ENCODE measurements at regions not wholly inside any gene's neighbourhood (a gene's known extent, or its start where the extent isn't known, plus 50 kb on each side); places are given as distances from the start of the nearest gene placed in this dataset.

DNA sequence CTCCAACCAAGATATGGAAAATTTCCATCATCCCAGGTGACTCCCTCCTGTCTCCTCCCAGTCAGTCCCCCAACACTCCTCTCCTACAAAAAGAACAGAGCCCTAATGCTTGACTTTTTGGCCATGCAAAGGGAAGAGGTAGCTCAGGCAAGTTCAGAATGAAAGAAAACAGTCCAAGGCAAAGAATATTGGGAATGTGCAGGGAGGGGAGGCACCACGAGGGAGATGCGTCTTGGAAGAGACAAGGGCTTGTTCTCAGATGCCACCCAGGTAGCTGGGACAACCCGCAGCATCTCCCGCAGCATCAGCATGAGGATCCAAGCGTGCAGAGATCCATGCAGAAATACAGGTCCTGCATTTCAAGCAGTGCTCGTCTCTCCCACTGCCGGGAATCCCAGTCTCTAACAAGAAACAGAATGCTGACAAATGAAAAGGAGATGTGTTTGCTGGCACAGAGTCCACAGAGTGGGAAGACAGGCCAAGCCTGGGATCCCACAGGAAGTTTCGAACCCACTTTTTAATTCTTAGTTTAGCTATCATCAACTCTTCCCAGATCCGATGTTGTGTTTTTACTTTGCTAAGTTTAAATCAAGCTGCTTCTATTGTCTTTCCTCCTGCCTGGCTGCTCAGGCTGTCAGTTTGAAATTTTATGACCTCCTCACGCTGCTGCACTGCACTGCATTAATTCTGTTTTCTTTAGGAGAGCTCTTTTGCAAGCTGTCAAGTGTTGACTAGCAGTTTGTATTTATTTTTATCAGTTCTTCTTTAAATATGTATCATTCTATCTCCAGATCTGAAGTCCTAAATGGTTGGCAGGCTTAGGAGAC, 86.8 kb upstream of the OSMR start:
- no peak overlapping the region for H3K4me3 ChIP-seq (ENCODE audit: low read length in 2 of 2)
- H3K9me3 ChIP-seq (ENCODE audit: control insufficient read depth in 1 of 2, low read length in 2 of 2), result no peaks in the 10 kb centered on the region
- H3K4me3 Mint-ChIP-seq, result no peak overlapping the region
- DNase-seq, result no peak
- no peaks in the 10 kb centered on the region for H3K4me1 ChIP-seq (ENCODE audit: insufficient read depth, low read length)
- CTCF ChIA-PET (ENCODE audit: partially characterized antibody), result no interaction called here
- intact Hi-C loops (cut with micrococcal nuclease), result no loop called here
- no peak overlapping the region for H3K27ac ChIP-seq (ENCODE audit: low read depth, low read length)
- H3K4me1 Mint-ChIP-seq, result no peaks in the 10 kb centered on the region
- peaks cover 0 to 1% (median 0%) of the 10 kb centered on the region in 8 donors for H3K9me3 Mint-ChIP-seq
- peaks cover 6 to 19% of the 10 kb centered on the region in 2 donors for H3K27me3 Mint-ChIP-seq
- no peak overlapping the region for H3K27ac Mint-ChIP-seq
- POLR2A ChIA-PET (ENCODE audit: partially characterized antibody), result no interaction called here
- H3K27me3 ChIP-seq (ENCODE audit: insufficient read depth, low read length), result peaks cover 1% of the 10 kb centered on the region
- H3K36me3 Mint-ChIP-seq, result no peaks in the 10 kb centered on the region
- no peaks in the 10 kb centered on the region for H3K36me3 ChIP-seq (ENCODE audit: insufficient read depth, low read length)

DNA sequence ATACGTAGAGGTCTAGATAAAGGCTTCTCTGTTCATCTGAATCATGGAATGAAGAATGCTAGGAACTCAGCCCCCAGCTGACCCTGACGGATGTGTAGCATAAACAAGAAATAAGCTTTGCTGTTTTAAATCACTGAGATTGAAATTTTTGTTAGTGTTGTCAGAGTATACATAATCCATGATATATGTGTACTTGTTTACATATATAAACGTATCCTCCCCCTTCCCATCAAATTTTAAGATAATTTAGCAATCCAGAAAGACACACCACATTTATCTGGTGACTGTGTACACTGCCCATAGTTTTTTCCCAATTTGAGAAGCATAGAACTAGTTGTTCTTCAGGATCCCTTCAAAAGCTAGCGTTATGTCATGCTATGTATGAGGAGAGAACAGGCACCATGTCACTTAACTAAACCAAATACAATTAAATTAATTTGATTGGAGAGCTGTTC, 80.8 kb upstream of the OSMR start:
- CTCF ChIA-PET (ENCODE audit: partially characterized antibody), result interaction anchor here (0.7 kb wide), 1 partner anchor 18 kb away, joined by 3 read pairs; no protein-coding TSS in a partner anchor
- Histone ChIP-seq H3K27me3 (ENCODE audit: insufficient read depth, low read length) (no peaks in the 10 kb centered on the region), H3K4me1 (ENCODE audit: insufficient read depth, low read length) (no peaks in the 10 kb centered on the region), H3K9me3 (ENCODE audit: control insufficient read depth in 1 of 2, low read length in 2 of 2) (no peaks in the 10 kb centered on the region), H3K4me3 (ENCODE audit: low read length in 2 of 2) (no peak overlapping the region), H3K27ac (ENCODE audit: low read depth, low read length) (no peak overlapping the region), H3K36me3 (ENCODE audit: insufficient read depth, low read length) (no peaks in the 10 kb centered on the region)
- POLR2A ChIA-PET (ENCODE audit: partially characterized antibody), result no interaction called here
- H3K9me3 Mint-ChIP-seq, result peaks cover 0 to 10% (median 3%) of the 10 kb centered on the region in 8 donors
- H3K27me3 Mint-ChIP-seq, result peaks cover 6 to 7% of the 10 kb centered on the region in 2 donors
- intact Hi-C loops (cut with micrococcal nuclease), result no loop called here
- no peaks in the 10 kb centered on the region for H3K4me1 Mint-ChIP-seq
- no peak for DNase-seq
- H3K27ac Mint-ChIP-seq, result no peak overlapping the region
- H3K4me3 Mint-ChIP-seq, result no peak overlapping the region
- H3K36me3 Mint-ChIP-seq, result no peaks in the 10 kb centered on the region

DNA sequence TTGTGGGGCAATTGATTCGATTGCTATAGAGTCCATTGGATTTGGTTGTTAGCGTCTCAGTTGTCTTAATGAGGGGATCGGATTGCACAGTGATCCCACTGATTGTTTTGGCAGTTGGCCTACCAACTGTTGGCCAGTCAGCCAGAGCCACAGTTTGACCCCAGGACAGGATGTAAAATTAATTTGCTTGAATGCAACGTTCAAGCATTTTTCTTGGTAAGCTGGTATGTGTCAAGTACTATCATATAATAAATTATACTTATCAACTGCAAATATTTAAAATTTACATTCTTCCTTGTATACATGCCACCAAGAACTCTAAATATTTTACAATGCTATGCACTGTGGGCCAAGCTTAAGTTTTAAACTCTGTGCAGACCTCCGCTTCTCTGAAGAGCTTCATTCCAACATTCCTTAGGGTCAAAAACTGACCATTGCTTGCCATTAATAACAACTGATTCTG, 80.4 kb upstream of the OSMR start:
- no peaks in the 10 kb centered on the region for H3K27me3 ChIP-seq (ENCODE audit: insufficient read depth, low read length)
- H3K27ac ChIP-seq (ENCODE audit: low read depth, low read length), result no peak overlapping the region
- H3K27me3 Mint-ChIP-seq, result peaks cover 2 to 4% of the 10 kb centered on the region in 2 donors
- H3K4me1 ChIP-seq (ENCODE audit: insufficient read depth, low read length), result no peaks in the 10 kb centered on the region
- no peak for DNase-seq
- no peak overlapping the region for H3K4me3 ChIP-seq (ENCODE audit: low read length in 2 of 2)
- POLR2A ChIA-PET (ENCODE audit: partially characterized antibody), result no interaction called here
- CTCF ChIA-PET (ENCODE audit: partially characterized antibody), result interaction anchor here (0.7 kb wide), 1 partner anchor 18 kb away, joined by 3 read pairs; no protein-coding TSS in a partner anchor
- H3K36me3 Mint-ChIP-seq, result no peaks in the 10 kb centered on the region
- peaks cover 0 to 10% (median 3%) of the 10 kb centered on the region in 8 donors for H3K9me3 Mint-ChIP-seq
- H3K27ac Mint-ChIP-seq, result no peak overlapping the region
- H3K9me3 ChIP-seq (ENCODE audit: control insufficient read depth in 1 of 2, low read length in 2 of 2), result no peaks in the 10 kb centered on the region
- no peaks in the 10 kb centered on the region for H3K4me1 Mint-ChIP-seq
- H3K4me3 Mint-ChIP-seq, result no peak overlapping the region
- intact Hi-C loops (cut with micrococcal nuclease), result no loop called here
- H3K36me3 ChIP-seq (ENCODE audit: insufficient read depth, low read length), result no peaks in the 10 kb centered on the region

- no peaks in the 10 kb centered on the region for H3K36me3 ChIP-seq (ENCODE audit: insufficient read depth, low read length)
- intact Hi-C loops (cut with micrococcal nuclease), result no loop called here
- H3K27me3 ChIP-seq (ENCODE audit: insufficient read depth, low read length), result no peaks in the 10 kb centered on the region
- ChIA-PET CTCF (ENCODE audit: partially characterized antibody) (no interaction called here), POLR2A (ENCODE audit: partially characterized antibody) (no interaction called here)
- Mint-ChIP-seq H3K27me3 (peaks cover 1 to 4% of the 10 kb centered on the region in 2 donors), H3K4me3 (no peak overlapping the region), H3K36me3 (no peaks in the 10 kb centered on the region), H3K4me1 (no peaks in the 10 kb centered on the region), H3K27ac (no peak overlapping the region), H3K9me3 (peaks cover 0 to 10% (median 3%) of the 10 kb centered on the region in 8 donors)
- H3K9me3 ChIP-seq (ENCODE audit: control insufficient read depth in 1 of 2, low read length in 2 of 2), result no peaks in the 10 kb centered on the region
- H3K4me3 ChIP-seq (ENCODE audit: low read length in 2 of 2), result no peak overlapping the region
- H3K4me1 ChIP-seq (ENCODE audit: insufficient read depth, low read length), result no peaks in the 10 kb centered on the region
- no peak for DNase-seq
- no peak overlapping the region for H3K27ac ChIP-seq (ENCODE audit: low read depth, low read length)
Observed at GRCh38 chr5:38766151-38766550, 79.7 kb upstream of the OSMR start.

DNA sequence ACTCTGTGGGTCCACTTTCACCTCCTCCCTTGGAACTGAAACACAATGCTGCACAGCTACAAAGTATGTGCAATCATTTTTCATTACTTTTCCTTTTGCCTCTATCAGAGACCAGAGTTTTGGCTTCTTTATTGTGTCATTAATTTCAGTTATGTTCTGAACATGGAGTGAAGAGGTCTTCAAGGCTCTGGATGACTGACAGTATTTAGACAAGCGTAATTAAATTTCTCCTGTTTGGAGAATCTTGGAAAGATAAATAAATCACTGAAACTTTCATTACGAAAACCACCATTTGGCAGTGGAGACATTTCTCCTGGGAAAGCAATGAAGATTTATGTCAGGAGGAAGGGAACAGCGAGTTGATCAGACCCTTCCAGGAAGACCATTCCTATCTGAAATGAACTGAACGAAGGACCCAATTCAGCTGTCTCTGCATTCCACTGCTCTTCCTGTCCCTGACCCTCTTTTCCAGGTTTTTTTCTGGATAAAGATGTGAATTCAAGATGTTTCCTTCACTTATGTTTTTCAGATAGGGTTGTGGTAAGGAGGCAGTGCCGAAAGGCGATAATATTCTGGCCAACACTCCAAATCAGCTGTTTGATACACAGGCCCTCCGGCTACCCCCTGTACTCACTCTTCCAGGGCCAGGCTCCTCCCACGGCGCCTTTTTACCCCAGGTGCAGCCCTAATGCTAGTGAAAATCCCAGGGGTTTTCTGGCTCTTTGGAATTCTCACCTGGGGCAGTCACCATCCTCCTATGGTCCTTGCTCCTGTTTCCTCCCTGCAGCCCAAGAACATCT, 77.2 kb upstream of the OSMR start:
- H3K27ac ChIP-seq (ENCODE audit: low read depth, low read length), result no peak overlapping the region
- Mint-ChIP-seq H3K4me3 (no peak overlapping the region), H3K36me3 (no peaks in the 10 kb centered on the region), H3K27ac (no peak overlapping the region), H3K27me3 (peaks cover 6 to 11% of the 10 kb centered on the region in 2 donors), H3K9me3 (peaks cover 0 to 13% (median 4%) of the 10 kb centered on the region in 8 donors), H3K4me1 (no peaks in the 10 kb centered on the region)
- H3K9me3 ChIP-seq (ENCODE audit: control insufficient read depth in 1 of 2, low read length in 2 of 2), result no peaks in the 10 kb centered on the region
- POLR2A ChIA-PET (ENCODE audit: partially characterized antibody), result no interaction called here
- CTCF ChIA-PET (ENCODE audit: partially characterized antibody), result interaction anchor here (0.9 kb wide), 1 partner anchor 16 kb away, joined by 3 read pairs; no protein-coding TSS in a partner anchor
- no peaks in the 10 kb centered on the region for H3K36me3 ChIP-seq (ENCODE audit: insufficient read depth, low read length)
- DNase-seq, result no peak
- no peak overlapping the region for H3K4me3 ChIP-seq (ENCODE audit: low read length in 2 of 2)
- intact Hi-C loops (cut with micrococcal nuclease), result no loop called here
- no peaks in the 10 kb centered on the region for H3K27me3 ChIP-seq (ENCODE audit: insufficient read depth, low read length)
- H3K4me1 ChIP-seq (ENCODE audit: insufficient read depth, low read length), result no peaks in the 10 kb centered on the region

GRCh38 chr5:38772471-38772870, 73.3 kb upstream of the OSMR start:
- H3K4me3 Mint-ChIP-seq, result no peak overlapping the region
- H3K27me3 ChIP-seq (ENCODE audit: insufficient read depth, low read length), result no peaks in the 10 kb centered on the region
- no peaks in the 10 kb centered on the region for H3K4me1 ChIP-seq (ENCODE audit: insufficient read depth, low read length)
- no peaks in the 10 kb centered on the region for H3K4me1 Mint-ChIP-seq
- H3K4me3 ChIP-seq (ENCODE audit: low read length in 2 of 2), result no peak overlapping the region
- intact Hi-C loops (cut with micrococcal nuclease), result no loop called here
- peaks cover 0 to 6% (median 3%) of the 10 kb centered on the region in 8 donors for H3K9me3 Mint-ChIP-seq
- ChIA-PET CTCF (ENCODE audit: partially characterized antibody) (no interaction called here), POLR2A (ENCODE audit: partially characterized antibody) (no interaction called here)
- H3K27ac ChIP-seq (ENCODE audit: low read depth, low read length), result no peak overlapping the region
- H3K9me3 ChIP-seq (ENCODE audit: control insufficient read depth in 1 of 2, low read length in 2 of 2), result no peaks in the 10 kb centered on the region
- H3K36me3 ChIP-seq (ENCODE audit: insufficient read depth, low read length), result no peaks in the 10 kb centered on the region
- H3K27me3 Mint-ChIP-seq, result peaks cover 12 to 14% of the 10 kb centered on the region in 2 donors
- H3K36me3 Mint-ChIP-seq, result no peaks in the 10 kb centered on the region
- DNase-seq, result no peak
- H3K27ac Mint-ChIP-seq, result no peak overlapping the region

DNA sequence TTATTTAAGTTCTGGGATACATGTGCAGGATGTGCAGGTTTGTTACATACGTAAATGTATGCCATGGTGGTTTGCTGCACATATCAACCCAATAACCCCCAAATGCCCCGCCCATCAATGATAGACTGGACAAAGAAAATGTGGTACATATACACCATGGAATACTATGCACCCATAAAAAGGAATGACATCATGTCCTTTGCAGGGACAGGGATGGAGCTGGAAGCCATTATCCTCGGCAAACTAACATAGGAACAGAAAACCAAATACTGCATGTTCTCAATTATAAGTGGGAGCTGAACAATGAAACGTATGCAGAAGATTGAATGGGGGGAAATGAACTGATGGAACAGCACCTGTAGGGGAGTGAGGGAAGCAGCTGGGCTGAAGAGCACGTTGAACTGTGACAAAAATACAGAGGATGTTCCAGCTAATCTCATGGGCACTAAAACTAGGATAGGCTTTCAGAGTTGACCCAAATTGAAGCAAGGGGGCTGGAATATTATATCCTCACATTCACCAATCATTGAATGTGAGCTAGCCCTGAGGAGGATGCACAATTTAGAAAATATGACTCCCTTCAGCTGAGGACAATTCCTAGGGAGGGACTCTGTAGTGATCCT, 70.5 kb upstream of the OSMR start:
- Histone ChIP-seq H3K9me3 (ENCODE audit: control insufficient read depth in 1 of 2, low read length in 2 of 2) (no peaks in the 10 kb centered on the region), H3K4me1 (ENCODE audit: insufficient read depth, low read length) (no peaks in the 10 kb centered on the region), H3K27me3 (ENCODE audit: insufficient read depth, low read length) (no peaks in the 10 kb centered on the region), H3K36me3 (ENCODE audit: insufficient read depth, low read length) (no peaks in the 10 kb centered on the region), H3K4me3 (ENCODE audit: low read length in 2 of 2) (no peak overlapping the region), H3K27ac (ENCODE audit: low read depth, low read length) (no peak overlapping the region)
- H3K4me1 Mint-ChIP-seq, result no peaks in the 10 kb centered on the region
- H3K27me3 Mint-ChIP-seq, result peaks cover 12 to 14% of the 10 kb centered on the region in 2 donors
- no peak for DNase-seq
- ChIA-PET CTCF (ENCODE audit: partially characterized antibody) (no interaction called here), POLR2A (ENCODE audit: partially characterized antibody) (no interaction called here)
- intact Hi-C loops (cut with micrococcal nuclease), result no loop called here
- no peaks in the 10 kb centered on the region for H3K36me3 Mint-ChIP-seq
- no peak overlapping the region for H3K4me3 Mint-ChIP-seq
- H3K9me3 Mint-ChIP-seq, result peaks cover 0 to 6% (median 3%) of the 10 kb centered on the region in 8 donors
- H3K27ac Mint-ChIP-seq, result no peak overlapping the region
